ENCODE measurements at regions not wholly inside any gene's neighbourhood (a gene's known extent, or its start where the extent isn't known, plus 50 kb on each side); places are given as distances from the start of the nearest gene placed in this dataset.

GRCh38 chr15:38058596-38059075, 124.2 kb downstream of the TMCO5A start:
- no peak for TF ChIP-seq POLR2AphosphoS5 (IDR thresholded peaks at IDR 0.05; ENCODE audit: low read depth, low read length)
- TF ChIP-seq POLR2A (IDR thresholded peaks at IDR 0.05; ENCODE audit: low read depth, low read length) = no peak
- no peak for TF ChIP-seq TAF1 (IDR thresholded peaks at IDR 0.05; ENCODE audit: low read depth, low read length)
- TF ChIP-seq SPI1 (IDR thresholded peaks at IDR 0.05; ENCODE audit: low read depth, low read length) = no peak

Measured in GM12891 (cell line).